ENCODE measurements at regions not wholly inside any gene's neighbourhood (a gene's known extent, or its start where the extent isn't known, plus 50 kb on each side); places are given as distances from the start of the nearest gene placed in this dataset.

DNA sequence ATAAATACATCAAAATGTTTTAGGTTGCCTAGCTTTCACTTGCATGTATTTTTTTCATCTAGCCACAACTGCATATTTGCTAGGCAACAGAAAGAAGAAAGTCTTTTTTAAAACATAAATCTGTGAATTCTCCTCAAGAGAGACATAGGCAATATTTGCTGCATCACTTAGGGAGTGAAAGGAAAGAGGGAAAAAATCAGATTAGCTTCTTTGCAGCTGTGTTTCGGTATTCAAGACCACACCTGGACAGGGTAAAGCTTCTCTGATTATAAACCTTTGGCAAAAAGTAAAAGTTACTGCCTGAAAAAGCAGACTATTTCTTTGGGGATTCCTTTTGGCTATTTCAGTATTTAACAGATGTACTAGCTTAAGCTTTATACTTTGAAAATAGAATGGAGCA is 280.9 kb upstream of the ZSWIM2 start:
- no peak for DNase-seq

DNA sequence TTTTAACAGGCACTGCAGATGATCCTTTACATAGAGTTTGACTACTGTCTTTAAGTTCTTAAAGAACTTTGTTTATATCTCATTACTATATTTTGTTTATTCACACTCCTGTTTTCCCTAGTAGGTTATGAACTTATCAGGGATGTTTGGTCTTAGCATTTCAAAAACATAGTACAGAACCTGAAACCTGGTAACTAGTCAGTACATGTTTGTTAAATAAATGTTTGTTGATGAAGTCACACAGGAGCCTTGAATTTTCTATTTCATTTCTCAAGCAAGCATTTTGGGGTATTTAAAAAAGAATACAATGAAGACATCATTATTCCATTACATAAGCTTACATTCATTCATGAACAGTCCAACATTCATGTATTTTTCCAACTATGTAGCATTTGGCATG is 280.3 kb upstream of the ZSWIM2 start:
- DNase-seq: no peak

DNA sequence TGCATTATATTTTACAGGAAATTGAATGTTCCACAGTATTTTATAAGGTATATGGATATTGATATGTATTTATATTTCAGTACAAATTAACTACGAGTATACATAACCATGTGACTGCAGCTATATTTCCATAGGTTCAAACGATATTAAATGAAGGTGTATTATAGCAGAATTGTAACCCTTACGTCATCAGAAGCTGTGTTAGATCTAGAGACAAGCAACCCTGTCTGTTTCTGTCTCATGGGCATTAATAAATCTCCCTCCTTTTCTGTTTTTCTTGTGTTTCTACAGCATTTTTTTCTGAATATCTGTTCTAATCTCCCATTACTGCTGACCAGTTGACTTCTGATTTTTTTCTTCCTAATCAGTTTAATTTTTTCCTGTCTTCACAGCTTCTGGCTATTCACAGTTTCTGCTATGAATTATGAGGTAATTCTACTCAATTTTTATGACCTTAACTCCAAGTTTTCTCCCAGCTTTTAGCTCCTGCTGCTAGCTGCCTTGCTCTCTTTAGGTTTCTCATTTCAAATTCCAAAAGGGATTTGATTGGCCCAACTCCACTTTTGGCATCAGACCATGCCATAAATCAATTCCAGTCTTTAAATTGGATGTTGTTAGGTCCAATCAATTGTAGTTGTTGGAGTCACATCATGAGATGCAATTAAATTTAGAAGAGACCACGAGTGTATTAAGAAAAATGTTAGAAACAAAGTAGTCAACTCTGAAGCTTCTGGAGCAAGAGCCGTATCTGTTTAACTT is 277.5 kb upstream of the ZSWIM2 start:
- no peak for DNase-seq

DNA sequence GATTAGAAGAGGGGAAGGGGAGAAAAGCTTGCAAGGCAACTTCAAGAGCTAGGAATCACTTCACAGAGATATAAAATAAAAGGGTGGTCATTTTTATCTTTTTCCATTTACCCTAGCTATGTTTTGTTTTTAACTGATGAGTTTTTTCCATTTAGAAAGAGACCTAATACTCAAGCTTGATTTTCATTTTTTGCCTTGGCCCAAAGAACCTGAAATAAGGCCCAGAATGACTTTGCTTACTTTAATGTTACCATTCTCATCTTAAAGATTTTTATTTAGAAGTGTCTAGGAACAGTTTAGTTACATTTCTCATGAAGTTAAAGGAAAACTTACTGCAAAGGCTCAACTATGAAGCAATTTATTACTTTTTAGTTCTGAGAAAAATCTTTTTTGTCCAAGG is 276.3 kb upstream of the ZSWIM2 start:
- DNase-seq: no peak

DNA sequence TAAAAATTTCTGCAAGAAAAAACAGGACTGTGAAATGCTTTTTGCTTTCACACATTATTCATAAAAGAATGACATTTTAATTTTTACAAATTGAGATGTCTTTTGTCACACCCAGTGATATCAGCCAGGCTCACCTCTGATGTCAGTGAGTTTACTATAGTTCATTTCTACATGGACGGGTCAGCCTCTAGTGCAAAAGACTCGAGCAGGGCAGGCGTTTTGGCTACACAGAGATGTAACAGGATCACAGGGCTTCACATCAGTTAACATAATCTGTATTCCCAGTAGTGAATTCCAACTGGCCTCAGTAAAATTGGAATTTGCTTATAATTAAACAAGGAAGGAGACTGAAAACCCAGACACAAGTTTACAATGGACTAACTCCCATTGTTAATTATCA is 275.6 kb upstream of the ZSWIM2 start:
- no peak for DNase-seq

DNA sequence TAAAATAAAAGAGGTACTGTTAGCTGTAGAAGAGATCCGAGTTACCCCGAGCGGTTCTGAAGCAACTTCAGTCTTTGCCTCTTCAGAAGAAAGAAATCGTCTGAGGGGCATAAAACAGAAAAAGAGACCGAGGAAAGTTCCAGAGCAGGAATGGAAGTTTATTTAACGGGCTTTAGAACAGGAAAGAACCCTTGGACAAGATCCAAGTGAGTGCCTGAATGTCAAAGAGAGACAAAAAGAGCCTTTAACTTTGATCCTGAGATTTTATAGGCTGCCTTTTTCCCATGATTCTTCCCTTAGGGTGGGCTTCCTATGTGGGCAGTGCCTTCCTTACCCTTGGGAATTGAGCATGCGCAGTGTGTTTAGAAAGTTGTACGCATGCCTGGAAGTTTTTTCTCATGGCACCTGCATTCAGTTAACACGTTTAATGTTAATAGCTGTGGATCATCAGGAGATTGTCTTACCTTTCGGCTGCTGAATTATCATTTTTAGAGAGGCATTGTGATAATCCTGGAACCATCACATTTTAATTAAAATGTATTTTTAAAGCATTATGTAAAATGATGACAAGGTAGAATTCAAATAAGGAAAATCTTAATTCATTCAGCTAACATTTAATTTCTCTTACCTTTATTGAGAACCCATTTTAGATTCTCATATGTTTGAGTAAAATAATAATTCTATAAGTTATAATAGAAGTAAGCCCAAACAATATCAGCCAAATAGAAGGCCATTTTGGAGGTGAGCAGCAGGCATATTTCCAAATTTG is 269.5 kb upstream of the ZSWIM2 start:
- DNase-seq: no peak

DNA sequence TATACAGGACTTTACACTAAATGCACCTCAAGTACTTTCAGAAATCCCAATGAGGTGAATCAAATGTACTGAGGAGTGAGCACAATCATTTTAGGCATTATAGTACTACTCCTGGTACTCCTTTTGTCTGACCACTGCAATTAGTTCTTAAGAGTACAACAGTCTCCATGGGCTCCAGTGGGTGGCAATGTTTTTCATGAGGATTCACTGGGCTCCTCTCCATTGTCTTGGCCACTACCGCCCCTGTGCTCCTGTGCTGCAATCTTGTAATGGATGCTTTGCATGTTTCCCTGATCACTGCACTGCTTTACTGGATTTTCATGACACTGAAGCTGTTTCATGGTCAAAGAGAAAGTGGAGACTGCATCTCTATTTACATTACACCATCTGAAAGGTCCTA is 268.5 kb upstream of the ZSWIM2 start:
- no peak for DNase-seq

DNA sequence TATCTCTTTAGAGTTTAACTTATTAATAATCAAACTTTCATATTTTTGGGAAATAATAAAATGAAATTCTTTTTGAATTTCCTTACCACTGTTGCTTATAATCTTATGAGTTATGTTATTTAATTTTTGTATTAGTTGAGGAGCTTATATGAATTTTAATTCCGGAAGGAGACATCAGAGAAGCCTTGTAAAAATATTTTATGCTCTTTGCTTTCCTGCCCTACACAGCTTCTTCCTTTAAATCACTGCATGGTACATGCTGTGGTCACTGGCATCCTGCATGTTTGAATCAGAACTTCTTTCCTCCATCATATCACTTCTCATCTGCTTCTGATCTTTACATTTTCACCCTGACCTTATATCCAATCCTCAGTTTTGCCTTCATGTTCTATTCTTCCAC is 266.7 kb upstream of the ZSWIM2 start:
- no peak for DNase-seq

DNA sequence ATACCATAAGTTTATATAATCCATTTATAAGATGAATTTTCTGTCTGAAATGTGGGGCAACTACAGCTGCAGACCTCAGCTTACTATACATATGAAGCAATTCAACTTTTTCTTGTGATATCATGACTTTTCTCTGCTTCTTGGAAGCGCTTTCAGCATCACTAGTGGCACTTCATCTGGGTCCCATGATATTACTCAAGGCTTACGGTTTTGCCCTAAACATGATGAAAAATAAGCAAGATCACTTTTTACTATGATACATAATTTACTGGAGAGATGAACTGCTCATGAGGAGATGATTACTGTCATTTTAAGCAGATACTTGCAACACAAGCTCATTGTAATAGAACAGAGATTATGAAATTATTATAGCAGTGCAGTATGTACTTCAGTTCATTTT is 258.0 kb upstream of the ZSWIM2 start:
- no peak for DNase-seq

DNA sequence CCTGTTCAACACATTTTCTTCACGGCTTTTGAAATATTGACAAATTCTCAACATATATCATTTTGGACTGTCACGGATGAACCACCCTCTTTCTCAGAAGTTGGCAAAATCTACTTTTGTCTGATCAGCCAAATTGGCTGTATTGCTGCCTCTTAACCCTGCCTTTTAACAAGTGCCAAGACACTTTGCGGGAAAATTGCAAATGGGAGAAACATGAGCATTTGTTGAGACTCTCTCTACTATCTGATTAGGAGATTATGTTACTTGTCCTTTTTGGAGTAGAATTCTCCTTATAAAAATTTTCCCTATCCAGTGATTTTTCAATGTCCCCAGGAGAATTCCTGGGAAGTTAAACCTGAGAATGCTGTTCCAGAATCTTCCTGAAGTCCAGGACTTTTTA is 256.2 kb upstream of the ZSWIM2 start:
- no peak for DNase-seq

DNA sequence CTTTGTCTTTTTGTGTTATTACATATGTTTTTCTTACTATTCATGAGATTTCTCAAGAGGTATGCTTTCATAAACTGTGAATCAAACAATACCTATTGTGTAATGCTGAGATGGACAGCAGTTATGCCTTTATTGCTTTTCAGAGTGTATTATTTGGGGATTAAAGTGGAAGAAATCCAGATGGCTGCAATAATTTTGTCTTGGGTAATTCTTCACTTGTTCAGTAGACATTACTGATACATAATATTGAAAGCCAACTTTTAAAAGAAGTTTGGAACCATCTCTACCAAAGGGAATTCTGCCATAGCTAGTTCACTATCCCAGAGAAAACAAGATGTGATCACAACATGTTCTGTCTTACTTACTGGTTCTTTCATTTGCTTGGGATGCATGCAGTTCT is 253.4 kb upstream of the ZSWIM2 start:
- DNase-seq: no peak

DNA sequence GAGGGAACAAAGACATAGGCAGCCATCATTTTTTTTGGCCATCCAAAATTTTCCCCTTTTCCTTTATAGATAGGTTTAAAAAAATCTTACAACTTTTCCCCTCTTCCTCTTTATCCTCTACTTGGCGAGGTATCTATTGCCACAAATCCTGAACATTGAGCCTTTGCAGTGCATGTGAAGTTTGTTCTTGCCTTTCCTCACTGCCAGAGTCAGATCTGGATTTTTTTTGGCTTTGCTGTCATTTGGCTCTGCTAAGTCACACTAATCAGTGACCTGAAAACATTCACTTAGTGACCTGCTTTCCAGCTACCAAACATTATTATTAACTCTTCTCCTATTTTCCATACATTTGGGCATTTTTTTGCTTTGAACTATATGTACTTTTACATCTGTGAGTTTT is 249.2 kb upstream of the ZSWIM2 start:
- no peak for DNase-seq

DNA sequence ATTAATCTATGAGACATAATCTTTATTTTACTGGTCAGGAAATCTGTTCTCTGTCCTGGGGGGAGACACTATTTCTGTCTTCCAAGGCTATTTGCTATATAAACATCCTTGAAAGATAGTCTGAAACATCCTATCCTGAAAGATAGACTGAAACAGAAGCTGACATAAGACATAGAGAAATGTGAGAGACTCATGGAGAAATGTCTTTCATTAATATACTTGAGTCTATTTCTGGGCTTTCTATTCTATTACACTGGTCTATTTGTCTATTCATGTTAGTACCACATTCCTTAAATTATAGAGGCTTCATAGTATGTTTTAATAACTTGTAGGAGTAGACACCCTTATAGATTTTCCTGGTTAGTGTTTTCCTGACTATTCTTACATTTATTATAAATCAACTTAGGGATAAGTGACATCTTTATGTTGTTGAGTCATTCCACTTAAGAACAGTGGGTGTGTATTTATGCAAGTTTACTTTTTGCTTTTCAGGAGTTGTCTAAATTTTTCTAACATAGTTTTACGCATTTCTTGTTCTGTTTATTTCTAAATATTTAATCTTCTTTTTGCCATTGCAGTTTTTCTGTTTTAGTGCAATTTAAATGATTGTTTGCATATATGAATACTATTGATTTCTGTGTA is 244.9 kb upstream of the ZSWIM2 start:
- no peak for DNase-seq

DNA sequence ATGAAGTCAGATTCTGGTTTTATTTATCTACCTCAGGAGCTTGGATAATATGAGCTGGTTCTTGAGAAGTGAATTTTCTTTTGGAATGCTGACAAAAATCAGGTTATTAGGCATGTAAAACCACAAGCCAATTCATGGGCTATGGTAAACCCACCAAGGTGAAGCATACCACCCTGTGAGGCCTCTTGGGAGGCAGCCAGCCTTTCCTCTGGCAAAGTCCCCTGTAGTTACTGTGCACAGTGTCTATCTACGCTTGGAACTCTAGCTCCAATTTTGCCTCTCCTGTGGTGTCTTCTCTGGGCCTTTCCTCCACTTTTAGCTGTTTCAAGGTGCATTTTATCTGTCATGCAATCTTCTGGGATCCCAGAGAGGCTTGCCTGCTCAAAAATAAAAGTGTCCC is 242.7 kb upstream of the ZSWIM2 start:
- DNase-seq: no peak

DNA sequence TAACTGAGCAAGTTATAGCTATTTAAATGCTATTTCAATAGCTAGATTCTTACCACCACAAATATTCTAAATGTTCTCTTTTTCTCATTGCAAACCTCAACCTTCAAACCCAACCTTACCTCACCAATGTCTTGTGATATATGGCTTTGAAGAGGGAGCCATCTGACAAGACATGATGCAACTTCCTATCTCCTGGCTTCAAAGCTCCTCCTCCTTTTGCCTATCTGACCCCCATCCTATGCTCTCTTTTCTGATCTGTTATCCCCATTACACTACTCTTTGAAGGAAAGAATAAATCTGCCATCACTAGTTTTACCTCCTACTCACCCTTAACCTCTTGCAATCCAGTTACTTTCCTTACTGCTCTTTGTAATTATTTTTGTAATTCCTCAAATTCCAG is 235.6 kb upstream of the ZSWIM2 start:
- no peak for DNase-seq

DNA sequence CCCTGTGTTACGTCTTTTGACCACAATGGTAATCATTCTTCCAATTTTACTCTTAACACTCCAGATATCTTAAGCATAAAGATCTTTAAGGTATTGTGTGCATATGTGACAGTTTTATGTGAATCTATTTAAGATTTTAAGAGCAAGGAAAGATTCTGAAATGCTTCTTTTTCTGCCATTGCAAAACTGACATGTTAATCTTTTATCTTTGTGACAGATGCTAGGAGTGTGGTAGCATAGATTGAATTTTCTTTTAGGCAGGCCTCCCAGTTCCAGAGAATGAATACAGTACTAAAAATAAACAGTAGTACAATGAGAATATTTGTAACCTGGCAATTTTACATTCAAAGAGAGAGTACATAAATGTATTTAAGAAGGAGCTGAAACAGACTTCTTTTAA is 232.5 kb upstream of the ZSWIM2 start:
- DNase-seq: no peak

DNA sequence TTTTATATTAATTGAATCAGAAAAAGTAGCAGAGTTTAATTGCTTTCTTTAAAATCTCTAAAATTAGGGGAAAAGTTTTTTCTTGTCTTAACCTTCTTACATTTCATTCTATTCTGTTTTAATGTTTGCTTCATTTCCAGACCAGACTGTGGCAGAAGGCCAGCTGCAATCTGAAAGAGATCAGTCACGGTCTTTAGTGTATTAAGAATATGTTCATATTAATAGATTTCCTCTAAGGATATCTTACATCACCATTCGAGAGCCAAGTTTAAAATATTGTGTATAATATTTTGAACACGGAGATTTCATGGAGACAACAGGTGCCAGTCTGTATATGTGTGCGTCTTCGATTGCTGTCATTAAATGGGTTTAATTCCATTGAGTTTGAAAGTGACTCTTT is 230.9 kb upstream of the ZSWIM2 start:
- DNase-seq: no peak

DNA sequence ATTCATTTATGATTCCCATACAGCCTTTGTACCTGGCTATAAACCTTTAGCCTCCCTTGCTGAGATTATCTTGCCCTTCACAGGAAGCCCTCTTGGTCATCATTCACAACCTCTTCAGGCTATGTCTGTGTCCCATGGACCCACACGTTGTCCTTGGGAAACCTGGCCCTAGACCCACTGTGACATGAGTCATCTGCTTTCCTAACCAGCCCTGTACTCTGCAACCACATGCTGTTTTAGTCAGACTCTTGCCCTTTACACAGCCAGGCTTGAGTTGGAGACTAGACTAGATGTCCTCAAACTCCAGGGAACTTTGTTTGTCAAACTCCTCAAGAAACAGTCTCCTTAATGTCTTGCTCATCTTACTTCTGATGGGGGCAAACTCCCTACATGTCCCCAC is 229.3 kb upstream of the ZSWIM2 start:
- no peak for DNase-seq

DNA sequence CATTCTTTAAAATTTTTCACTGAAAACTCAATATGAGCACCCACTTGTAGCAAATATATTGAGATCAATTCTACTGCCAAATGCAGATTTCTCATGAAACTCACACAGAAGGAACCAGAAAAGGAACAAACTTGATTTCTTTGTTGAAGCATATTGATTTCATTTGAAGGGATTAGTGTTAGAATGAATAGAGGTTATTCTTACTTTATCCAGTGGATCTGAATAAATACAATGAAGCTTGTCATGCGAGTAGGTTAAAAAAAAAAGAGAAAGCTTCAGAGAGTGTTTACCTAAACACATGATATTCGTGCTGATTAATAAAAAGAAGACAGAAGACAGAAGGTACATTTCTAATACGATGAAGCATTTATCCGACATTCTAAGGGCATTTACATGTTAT is 226.7 kb upstream of the ZSWIM2 start:
- no peak for DNase-seq

DNA sequence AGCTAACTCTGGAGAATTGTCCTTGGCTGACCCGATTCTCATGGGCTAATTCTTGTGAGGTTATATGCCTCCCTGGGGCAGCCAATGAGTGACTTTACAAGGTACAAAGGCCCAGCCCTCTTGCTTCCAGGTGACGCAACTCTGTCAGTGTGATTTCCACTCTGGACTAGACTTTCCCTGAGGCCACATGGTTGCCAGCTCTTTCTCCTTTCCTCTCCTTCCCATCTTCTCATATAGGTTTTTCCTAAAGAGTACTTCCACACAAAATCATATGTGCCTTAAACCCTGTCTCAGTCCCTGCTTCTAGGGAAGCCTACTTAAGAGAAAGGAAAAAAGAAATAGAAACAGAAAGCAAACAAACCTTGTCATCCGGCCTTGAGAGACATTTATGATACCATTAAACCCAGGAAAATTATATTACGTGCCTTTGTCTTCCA is 226.2 kb upstream of the ZSWIM2 start:
- no peak for DNase-seq

DNA sequence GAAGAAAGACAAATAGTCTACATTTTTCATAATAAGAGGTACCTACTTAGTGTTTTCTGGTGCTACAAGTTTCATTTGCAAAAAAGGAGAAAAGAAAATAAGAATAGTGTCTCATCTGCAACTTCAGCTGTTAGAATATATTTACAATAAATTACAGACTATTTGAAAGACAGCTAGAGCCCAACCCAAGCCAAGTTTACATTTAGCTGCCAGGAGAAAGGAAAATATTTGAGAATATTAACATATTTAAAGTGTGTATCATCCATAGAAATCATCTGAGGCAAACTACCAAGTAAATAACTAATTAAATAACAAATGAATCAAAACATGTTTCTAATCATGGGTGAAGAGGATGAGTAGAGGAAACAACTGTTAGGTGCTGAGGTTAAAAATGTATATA is 209.2 kb upstream of the ZSWIM2 start:
- no peak for DNase-seq

DNA sequence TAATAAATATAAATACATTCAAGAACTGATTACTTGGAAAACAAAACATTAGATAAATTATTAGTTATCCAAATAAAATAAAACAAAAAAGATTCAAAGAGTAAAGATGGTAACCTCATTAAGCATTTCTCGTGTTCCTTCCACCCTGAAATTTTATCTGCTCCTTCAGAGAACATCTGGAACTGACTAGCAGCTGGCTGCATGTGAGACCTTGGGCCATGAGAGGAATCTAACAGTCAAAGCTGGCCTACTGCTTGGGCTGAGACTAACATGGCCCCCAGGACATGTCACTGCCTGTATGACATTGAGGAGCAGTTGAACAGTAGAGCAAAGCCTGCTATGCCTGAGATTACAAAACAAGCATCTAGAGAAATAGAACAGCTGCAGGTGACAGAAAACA is 208.5 kb upstream of the ZSWIM2 start:
- no peak for DNase-seq

DNA sequence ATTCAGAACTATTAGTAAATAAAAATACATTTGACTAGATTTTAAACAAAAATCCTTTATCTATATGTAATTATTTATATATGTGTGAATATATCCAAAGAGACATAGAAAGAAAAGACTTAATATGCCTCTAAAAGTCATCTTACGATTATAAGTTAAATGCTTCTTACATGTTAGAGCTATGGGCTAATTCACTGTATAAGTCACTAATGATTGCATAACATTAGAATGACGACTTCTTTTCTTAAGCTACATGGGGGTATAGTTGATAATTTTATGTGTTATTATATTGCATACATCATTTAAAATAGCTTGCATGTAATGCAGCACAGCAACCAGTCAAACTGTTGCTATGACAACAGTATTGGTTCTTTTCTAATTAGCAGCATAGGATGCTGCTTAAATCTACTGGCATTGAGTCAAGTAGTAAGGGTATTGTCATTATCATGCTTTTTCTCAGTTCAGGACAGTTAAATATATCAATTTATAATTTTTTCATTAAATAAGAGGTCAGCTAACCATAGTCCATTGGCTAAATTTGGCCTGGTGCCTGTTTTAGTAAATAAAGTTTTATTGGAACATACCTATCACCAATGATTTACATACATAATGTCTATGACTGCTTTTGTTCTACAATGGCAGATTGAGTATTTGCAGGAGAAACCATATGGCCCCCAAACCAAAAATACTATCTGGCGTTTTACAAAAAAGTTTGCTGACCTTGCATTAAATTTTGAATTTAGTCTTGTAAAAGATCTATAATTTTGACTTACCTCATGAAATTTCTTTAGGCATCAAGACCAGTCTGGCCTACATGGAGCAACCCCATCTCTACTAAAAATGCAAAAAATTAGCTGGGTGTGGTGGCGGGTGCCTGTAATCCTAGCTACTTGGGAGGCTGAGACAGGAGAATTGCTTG is 207.7 kb upstream of the ZSWIM2 start:
- no peak for DNase-seq

Data from CD4-positive, alpha-beta T cell treated with Interleukin-17A for 1 hour (primary cell).